ENCODE measurements at regions not wholly inside any gene's neighbourhood (a gene's known extent, or its start where the extent isn't known, plus 50 kb on each side); places are given as distances from the start of the nearest gene placed in this dataset.

GRCh38 chr13:33953781-33954180 lies 135.8 kb downstream of the RFC3 start:
- no peaks in the 10 kb centered on the region for H3K4me1 ChIP-seq (ENCODE audit: insufficient read depth, low read length)
- WGBS: no CpG with 5 or more reads among the region's 1 CpG

GRCh38 chr13:33956346-33956745 lies 138.4 kb downstream of the RFC3 start:
- H3K4me1 ChIP-seq (ENCODE audit: insufficient read depth, low read length): no peaks in the 10 kb centered on the region
- H3K9ac ChIP-seq (ENCODE audit: low read depth, low read length): no peak overlapping the region
- H3K4me3 ChIP-seq (ENCODE audit: low read length): no peak overlapping the region
- no peak overlapping the region for H3K27ac ChIP-seq (ENCODE audit: low read depth, low read length)
- H3K9me3 ChIP-seq (ENCODE audit: insufficient read depth, low read depth, low read length): no peaks in the 10 kb centered on the region
- no peaks in the 10 kb centered on the region for H3K36me3 ChIP-seq (ENCODE audit: insufficient read depth, low read length)
- 95% methylated on average over 2 of the region's 2 CpGs for WGBS
- H3K27me3 ChIP-seq (ENCODE audit: insufficient read depth, low read length): no peaks in the 10 kb centered on the region

More at GRCh38 chr13:33953781-33954180, 135.8 kb downstream of the RFC3 start:
- no peak overlapping the region for H3K27ac ChIP-seq (ENCODE audit: low read depth, low read length)
- H3K27me3 ChIP-seq (ENCODE audit: insufficient read depth, low read length): no peaks in the 10 kb centered on the region
- H3K36me3 ChIP-seq (ENCODE audit: insufficient read depth, low read length): no peaks in the 10 kb centered on the region
- no peak overlapping the region for H3K9ac ChIP-seq (ENCODE audit: low read depth, low read length)
- H3K4me3 ChIP-seq (ENCODE audit: low read length): no peak overlapping the region
- H3K9me3 ChIP-seq (ENCODE audit: insufficient read depth, low read depth, low read length): no peaks in the 10 kb centered on the region

DNA sequence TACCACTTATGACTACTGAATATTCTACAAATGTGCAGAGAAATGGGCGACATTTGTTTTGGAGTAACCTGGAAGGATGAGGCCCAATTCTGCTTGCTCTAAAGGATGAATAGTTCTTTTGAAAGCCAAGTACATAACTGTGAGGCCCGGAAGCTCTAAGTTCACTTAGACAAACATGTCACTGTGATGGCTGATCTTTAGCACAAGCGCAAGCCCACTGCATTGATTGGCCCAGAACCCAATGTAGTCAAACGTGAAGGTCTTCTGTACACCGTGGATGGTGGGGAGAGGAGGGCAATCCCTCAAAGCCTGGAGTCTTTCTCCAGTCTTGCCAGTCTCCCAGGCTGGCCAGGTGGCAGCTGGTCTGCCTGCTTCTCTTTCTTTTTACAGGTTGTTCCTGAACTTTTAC lies 139.6 kb downstream of the RFC3 start:
- WGBS: 95% methylated on average over 5 of the region's 5 CpGs
- H3K9ac ChIP-seq (ENCODE audit: low read depth, low read length): no peak overlapping the region
- H3K9me3 ChIP-seq (ENCODE audit: insufficient read depth, low read depth, low read length): no peaks in the 10 kb centered on the region
- no peak overlapping the region for H3K4me3 ChIP-seq (ENCODE audit: low read length)
- no peak overlapping the region for H3K27ac ChIP-seq (ENCODE audit: low read depth, low read length)
- no peaks in the 10 kb centered on the region for H3K4me1 ChIP-seq (ENCODE audit: insufficient read depth, low read length)
- no peaks in the 10 kb centered on the region for H3K36me3 ChIP-seq (ENCODE audit: insufficient read depth, low read length)
- H3K27me3 ChIP-seq (ENCODE audit: insufficient read depth, low read length): no peaks in the 10 kb centered on the region

GRCh38 chr13:33958964-33959363 lies 141.0 kb downstream of the RFC3 start:
- Histone ChIP-seq H3K9me3 (ENCODE audit: insufficient read depth, low read depth, low read length) (no peaks in the 10 kb centered on the region), H3K4me3 (ENCODE audit: low read length) (no peak overlapping the region), H3K36me3 (ENCODE audit: insufficient read depth, low read length) (no peaks in the 10 kb centered on the region), H3K27ac (ENCODE audit: low read depth, low read length) (no peak overlapping the region), H3K27me3 (ENCODE audit: insufficient read depth, low read length) (no peaks in the 10 kb centered on the region), H3K9ac (ENCODE audit: low read depth, low read length) (no peak overlapping the region), H3K4me1 (ENCODE audit: insufficient read depth, low read length) (no peaks in the 10 kb centered on the region)
- WGBS: 92% methylated on average over 2 of the region's 2 CpGs

DNA sequence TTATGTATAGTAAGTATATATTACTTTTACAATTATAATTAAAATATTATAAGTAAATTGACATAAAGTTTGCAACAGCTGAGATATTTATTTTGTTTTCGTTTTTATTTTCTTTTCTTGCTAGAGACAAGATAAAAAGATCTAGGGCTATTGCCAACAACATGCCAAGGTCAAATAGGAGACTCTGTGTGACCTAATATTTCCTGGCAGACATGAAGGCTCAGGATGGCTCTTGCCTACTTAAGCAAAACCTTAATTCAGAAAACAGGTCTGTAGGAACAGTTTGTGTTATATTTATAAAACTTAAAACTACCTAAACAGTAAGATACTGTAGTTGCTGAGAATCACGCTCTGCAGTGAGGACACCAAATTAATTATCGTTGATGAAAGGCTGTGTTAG lies 145.2 kb downstream of the RFC3 start:
- H3K4me3 ChIP-seq (ENCODE audit: low read length): no peak overlapping the region
- H3K4me1 ChIP-seq (ENCODE audit: insufficient read depth, low read length): no peaks in the 10 kb centered on the region
- no peak overlapping the region for H3K27ac ChIP-seq (ENCODE audit: low read depth, low read length)
- no peaks in the 10 kb centered on the region for H3K9me3 ChIP-seq (ENCODE audit: insufficient read depth, low read depth, low read length)
- no peaks in the 10 kb centered on the region for H3K36me3 ChIP-seq (ENCODE audit: insufficient read depth, low read length)
- 90% methylated on average over 1 of the region's 3 CpGs for WGBS
- no peak overlapping the region for H3K9ac ChIP-seq (ENCODE audit: low read depth, low read length)
- H3K27me3 ChIP-seq (ENCODE audit: insufficient read depth, low read length): no peaks in the 10 kb centered on the region

DNA sequence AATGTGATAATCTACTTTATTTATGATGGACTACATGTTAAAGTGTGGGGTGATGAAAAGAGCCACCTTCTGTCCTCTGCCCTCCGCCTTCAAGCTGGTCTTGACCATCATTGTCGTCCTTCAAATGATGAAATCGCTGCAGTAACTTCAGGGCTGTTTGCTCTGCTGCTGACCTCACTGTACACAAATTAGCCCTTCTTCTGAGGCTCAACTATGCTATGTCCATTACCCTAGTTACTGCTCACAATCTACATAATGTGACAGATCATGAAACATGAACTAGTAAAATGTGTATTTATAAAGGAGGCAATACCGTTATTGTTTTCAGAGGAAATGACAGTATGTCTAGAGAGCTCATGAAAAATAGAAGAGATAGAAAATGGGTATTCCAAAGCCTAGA lies 145.9 kb downstream of the RFC3 start:
- 97% methylated on average over 4 of the region's 4 CpGs for WGBS
- Histone ChIP-seq H3K9ac (ENCODE audit: low read depth, low read length) (no peak overlapping the region), H3K27ac (ENCODE audit: low read depth, low read length) (no peak overlapping the region), H3K4me1 (ENCODE audit: insufficient read depth, low read length) (no peaks in the 10 kb centered on the region), H3K36me3 (ENCODE audit: insufficient read depth, low read length) (no peaks in the 10 kb centered on the region), H3K4me3 (ENCODE audit: low read length) (no peak overlapping the region), H3K9me3 (ENCODE audit: insufficient read depth, low read depth, low read length) (no peaks in the 10 kb centered on the region), H3K27me3 (ENCODE audit: insufficient read depth, low read length) (no peaks in the 10 kb centered on the region)

DNA sequence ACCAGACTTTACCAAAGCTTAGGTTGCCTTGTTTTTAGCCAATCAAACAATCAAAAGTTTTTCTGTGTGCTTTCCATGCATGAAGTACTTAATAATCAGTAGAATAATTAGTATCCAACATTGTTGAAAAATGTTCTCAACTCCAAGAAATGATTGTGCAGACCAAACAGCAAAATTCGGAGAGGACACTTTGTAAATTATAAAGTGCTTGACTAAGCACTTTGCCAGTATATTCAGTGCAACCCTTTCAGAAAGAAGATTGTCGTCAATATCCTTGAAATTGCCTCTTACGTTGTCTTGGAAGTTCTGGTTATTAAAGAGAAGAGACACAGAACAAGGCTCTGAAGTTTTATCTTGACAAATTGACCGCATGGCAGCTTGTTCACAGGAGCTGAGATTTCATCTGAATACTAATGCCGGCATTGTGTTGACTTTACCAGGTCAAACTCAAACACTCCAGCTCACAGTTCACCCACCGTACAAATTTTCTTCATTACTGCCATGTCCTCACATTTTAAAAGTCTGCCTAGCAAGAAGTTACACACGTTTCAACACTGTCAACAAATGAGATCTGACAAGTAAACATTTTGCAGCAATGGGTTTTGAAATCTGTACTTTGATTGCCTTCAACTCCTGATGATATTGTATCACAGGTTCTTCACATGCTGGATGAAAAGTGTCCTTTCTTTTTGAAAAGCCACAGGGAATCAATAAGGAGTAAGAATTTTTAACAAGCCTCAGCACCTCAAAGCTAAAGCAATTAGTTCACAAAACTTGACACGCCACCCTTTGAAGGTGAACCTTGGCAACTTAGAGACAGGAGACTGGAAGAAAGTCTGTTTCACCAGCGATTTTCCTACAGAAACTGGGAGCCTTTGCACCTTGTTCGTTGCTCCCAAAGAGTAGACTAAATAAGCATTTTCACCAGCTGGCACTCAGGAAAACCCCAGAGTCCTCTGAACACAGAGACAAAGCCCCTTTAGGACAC lies 150.9 kb downstream of the RFC3 start:
- no peaks in the 10 kb centered on the region for H3K36me3 ChIP-seq (ENCODE audit: insufficient read depth, low read length)
- no peaks in the 10 kb centered on the region for H3K4me1 ChIP-seq (ENCODE audit: insufficient read depth, low read length)
- H3K4me3 ChIP-seq (ENCODE audit: low read length): no peak overlapping the region
- 84% methylated on average over 10 of the region's 10 CpGs for WGBS
- no peaks in the 10 kb centered on the region for H3K9me3 ChIP-seq (ENCODE audit: insufficient read depth, low read depth, low read length)
- no peak overlapping the region for H3K9ac ChIP-seq (ENCODE audit: low read depth, low read length)
- no peaks in the 10 kb centered on the region for H3K27me3 ChIP-seq (ENCODE audit: insufficient read depth, low read length)
- H3K27ac ChIP-seq (ENCODE audit: low read depth, low read length): no peak overlapping the region

DNA sequence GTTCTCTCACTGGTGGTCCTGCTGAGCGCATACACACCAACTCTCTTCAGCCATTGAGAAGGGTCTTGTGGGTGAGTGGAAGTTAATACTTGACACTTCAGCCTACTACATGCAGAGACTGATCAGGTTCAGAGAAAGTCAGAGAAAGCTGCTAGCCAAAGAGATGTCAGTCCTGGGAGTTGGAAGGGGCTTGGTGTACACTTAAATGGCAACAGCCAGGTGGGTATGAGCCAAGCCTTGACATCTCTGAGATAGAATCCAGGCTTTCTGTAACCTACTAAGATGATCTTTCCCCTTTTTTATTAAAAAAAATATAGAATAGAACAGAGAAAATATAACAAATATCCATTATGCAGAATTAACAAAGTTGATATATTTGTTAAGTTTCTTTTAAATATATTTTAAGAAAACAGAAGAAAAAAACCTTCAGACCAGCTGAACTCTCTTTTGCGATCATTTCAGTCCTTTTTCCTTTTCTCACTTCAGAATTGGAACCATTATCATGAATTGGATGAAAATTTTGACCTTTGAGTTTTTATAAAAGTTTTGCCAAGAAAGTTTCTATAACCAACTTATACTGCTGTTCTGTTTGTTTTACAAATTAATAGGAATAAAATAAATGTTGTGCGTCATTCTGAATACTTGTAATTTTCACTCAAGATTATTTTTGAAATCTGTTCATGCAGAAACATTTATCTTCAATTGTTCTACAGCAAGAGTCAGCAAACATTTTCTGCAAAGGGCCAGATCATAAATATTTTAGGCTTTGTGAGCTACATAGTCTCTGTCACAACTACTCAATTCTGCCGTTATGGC lies 153.0 kb downstream of the RFC3 start:
- Histone ChIP-seq H3K27me3 (ENCODE audit: insufficient read depth, low read length) (no peaks in the 10 kb centered on the region), H3K4me1 (ENCODE audit: insufficient read depth, low read length) (no peaks in the 10 kb centered on the region), H3K9ac (ENCODE audit: low read depth, low read length) (no peak overlapping the region), H3K9me3 (ENCODE audit: insufficient read depth, low read depth, low read length) (no peaks in the 10 kb centered on the region), H3K36me3 (ENCODE audit: insufficient read depth, low read length) (no peaks in the 10 kb centered on the region), H3K27ac (ENCODE audit: low read depth, low read length) (no peak overlapping the region), H3K4me3 (ENCODE audit: low read length) (no peak overlapping the region)
- WGBS: 98% methylated on average over 2 of the region's 4 CpGs

- Histone ChIP-seq H3K4me3 (ENCODE audit: low read length) (no peak overlapping the region), H3K4me1 (ENCODE audit: insufficient read depth, low read length) (no peaks in the 10 kb centered on the region), H3K9me3 (ENCODE audit: insufficient read depth, low read depth, low read length) (no peaks in the 10 kb centered on the region), H3K27me3 (ENCODE audit: insufficient read depth, low read length) (no peaks in the 10 kb centered on the region), H3K27ac (ENCODE audit: low read depth, low read length) (no peak overlapping the region), H3K36me3 (ENCODE audit: insufficient read depth, low read length) (no peaks in the 10 kb centered on the region), H3K9ac (ENCODE audit: low read depth, low read length) (no peak overlapping the region)
Observed at GRCh38 chr13:33971562-33971819, 153.5 kb downstream of the RFC3 start.

- no peaks in the 10 kb centered on the region for H3K36me3 ChIP-seq (ENCODE audit: insufficient read depth, low read length)
Observed at GRCh38 chr13:33973194-33973593, 155.2 kb downstream of the RFC3 start.

DNA sequence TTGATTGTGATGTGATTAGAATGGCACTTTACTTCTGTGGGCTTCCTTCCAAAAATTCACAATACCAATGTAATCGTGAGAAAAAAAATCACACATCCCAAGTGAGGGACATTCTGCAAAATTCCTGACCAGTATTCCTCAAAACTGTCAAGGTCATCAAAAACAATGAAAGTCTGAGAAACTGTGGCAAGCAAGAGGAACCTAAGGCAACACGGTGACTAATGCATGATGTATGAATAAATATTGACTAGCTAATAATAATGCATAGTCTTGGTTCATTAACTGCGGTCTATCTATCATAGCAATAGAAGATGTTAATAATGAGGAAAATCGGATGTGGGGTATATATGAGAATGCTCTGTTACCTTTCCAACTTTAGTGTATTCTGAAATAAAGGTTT lies 159.0 kb downstream of the RFC3 start:
- Histone ChIP-seq H3K9me3 (ENCODE audit: insufficient read depth, low read depth, low read length) (no peaks in the 10 kb centered on the region), H3K4me3 (ENCODE audit: low read length) (no peak overlapping the region), H3K27me3 (ENCODE audit: insufficient read depth, low read length) (no peaks in the 10 kb centered on the region), H3K4me1 (ENCODE audit: insufficient read depth, low read length) (no peaks in the 10 kb centered on the region), H3K36me3 (ENCODE audit: insufficient read depth, low read length) (no peaks in the 10 kb centered on the region), H3K27ac (ENCODE audit: low read depth, low read length) (no peak overlapping the region), H3K9ac (ENCODE audit: low read depth, low read length) (no peak overlapping the region)
- 96% methylated on average over 4 of the region's 4 CpGs for WGBS

More at GRCh38 chr13:33973194-33973593, 155.2 kb downstream of the RFC3 start:
- H3K9me3 ChIP-seq (ENCODE audit: insufficient read depth, low read depth, low read length): no peaks in the 10 kb centered on the region
- no peaks in the 10 kb centered on the region for H3K4me1 ChIP-seq (ENCODE audit: insufficient read depth, low read length)
- H3K4me3 ChIP-seq (ENCODE audit: low read length): no peak overlapping the region
- WGBS: 85% methylated on average over 3 of the region's 3 CpGs
- no peaks in the 10 kb centered on the region for H3K27me3 ChIP-seq (ENCODE audit: insufficient read depth, low read length)
- H3K27ac ChIP-seq (ENCODE audit: low read depth, low read length): no peak overlapping the region
- no peak overlapping the region for H3K9ac ChIP-seq (ENCODE audit: low read depth, low read length)
